ENCODE measurements at regions not wholly inside any gene's neighbourhood (a gene's known extent, or its start where the extent isn't known, plus 50 kb on each side); places are given as distances from the start of the nearest gene placed in this dataset.

GRCh38 chr2:222040333-222040732 is 258.5 kb downstream of the PAX3 start:
- Histone ChIP-seq H2AFZ (no peak overlapping the region), H3K4me2 (no peak overlapping the region), H3K79me2 (replicated peaks; ENCODE audit: insufficient read depth) (no peaks in the 10 kb centered on the region), H3K27me3 (ENCODE audit: insufficient read depth) (peaks cover 2% of the 10 kb centered on the region; the same call in 1 of the 2 replicates), H3K4me1 (ENCODE audit: insufficient read depth) (no peaks in the 10 kb centered on the region), H4K20me1 (replicated peaks; ENCODE audit: insufficient read depth) (0 out of 2 replicates have a peak, but pooled peaks cover 3% of the 10 kb centered on the region), H3K27ac (ENCODE audit: low read depth) (no peak overlapping the region), H3F3A (replicated peaks; ENCODE audit: low read depth) (no peaks in the 10 kb centered on the region), H3K4me3 (no peak overlapping the region), H3K36me3 (ENCODE audit: insufficient read depth) (no peaks in the 10 kb centered on the region), H3K9me2 (ENCODE audit: insufficient read depth) (no peaks in the 10 kb centered on the region)
- H3K27me3 Mint-ChIP-seq (ENCODE audit: insufficient read depth, low read depth, poor library complexity): no peaks in the 10 kb centered on the region
- H3K36me3 Mint-ChIP-seq (ENCODE audit: low read depth): no peaks in the 10 kb centered on the region
- TF ChIP-seq NANOG (IDR thresholded peaks at IDR 0.05; ENCODE audit: borderline replicate concordance) (no peak), ZNF331 (CRISPR knock-in tag; IDR thresholded peaks at IDR 0.05; ENCODE audit: low read depth) (no peak)
- TF ChIP-seq, protein P1, sequence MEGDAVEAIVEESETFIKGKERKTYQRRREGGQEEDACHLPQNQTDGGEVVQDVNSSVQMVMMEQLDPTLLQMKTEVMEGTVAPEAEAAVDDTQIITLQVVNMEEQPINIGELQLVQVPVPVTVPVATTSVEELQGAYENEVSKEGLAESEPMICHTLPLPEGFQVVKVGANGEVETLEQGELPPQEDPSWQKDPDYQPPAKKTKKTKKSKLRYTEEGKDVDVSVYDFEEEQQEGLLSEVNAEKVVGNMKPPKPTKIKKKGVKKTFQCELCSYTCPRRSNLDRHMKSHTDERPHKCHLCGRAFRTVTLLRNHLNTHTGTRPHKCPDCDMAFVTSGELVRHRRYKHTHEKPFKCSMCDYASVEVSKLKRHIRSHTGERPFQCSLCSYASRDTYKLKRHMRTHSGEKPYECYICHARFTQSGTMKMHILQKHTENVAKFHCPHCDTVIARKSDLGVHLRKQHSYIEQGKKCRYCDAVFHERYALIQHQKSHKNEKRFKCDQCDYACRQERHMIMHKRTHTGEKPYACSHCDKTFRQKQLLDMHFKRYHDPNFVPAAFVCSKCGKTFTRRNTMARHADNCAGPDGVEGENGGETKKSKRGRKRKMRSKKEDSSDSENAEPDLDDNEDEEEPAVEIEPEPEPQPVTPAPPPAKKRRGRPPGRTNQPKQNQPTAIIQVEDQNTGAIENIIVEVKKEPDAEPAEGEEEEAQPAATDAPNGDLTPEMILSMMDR (conservative IDR thresholded peaks at IDR 0.05; ENCODE audit: low read depth in 2 of 2): no peak
- DNase-seq (ENCODE audit: low spot score): no peak
- ATAC-seq: no peak
- H3K4me3 Mint-ChIP-seq: no peak overlapping the region
- H3K4me1 Mint-ChIP-seq: peaks cover 6% of the 10 kb centered on the region
- no peak overlapping the region for H3K27ac Mint-ChIP-seq
- no peaks in the 10 kb centered on the region for H3K9me3 Mint-ChIP-seq

GRCh38 chr2:222039821-222040220 is 259.0 kb downstream of the PAX3 start:
- H3K27ac Mint-ChIP-seq: no peak overlapping the region
- Histone ChIP-seq H3F3A (replicated peaks; ENCODE audit: low read depth) (no peaks in the 10 kb centered on the region), H3K4me3 (no peak overlapping the region), H3K27me3 (ENCODE audit: insufficient read depth) (peaks cover 2% of the 10 kb centered on the region; the same call in 1 of the 2 replicates), H3K79me2 (replicated peaks; ENCODE audit: insufficient read depth) (no peaks in the 10 kb centered on the region), H2AFZ (no peak overlapping the region), H3K36me3 (ENCODE audit: insufficient read depth) (no peaks in the 10 kb centered on the region), H3K27ac (ENCODE audit: low read depth) (no peak overlapping the region), H3K4me1 (ENCODE audit: insufficient read depth) (no peaks in the 10 kb centered on the region), H3K4me2 (no peak overlapping the region), H4K20me1 (replicated peaks; ENCODE audit: insufficient read depth) (0 out of 2 replicates have a peak, but pooled peaks cover 3% of the 10 kb centered on the region), H3K9me2 (ENCODE audit: insufficient read depth) (no peaks in the 10 kb centered on the region)
- H3K4me1 Mint-ChIP-seq: peaks cover 6% of the 10 kb centered on the region
- no peaks in the 10 kb centered on the region for H3K27me3 Mint-ChIP-seq (ENCODE audit: insufficient read depth, low read depth, poor library complexity)
- DNase-seq (ENCODE audit: low spot score): no peak
- H3K4me3 Mint-ChIP-seq: no peak overlapping the region
- H3K9me3 Mint-ChIP-seq: no peaks in the 10 kb centered on the region
- no peaks in the 10 kb centered on the region for H3K36me3 Mint-ChIP-seq (ENCODE audit: low read depth)
- ATAC-seq: no peak
- TF ChIP-seq ZNF114 (CRISPR knock-in tag; IDR thresholded peaks at IDR 0.05): no peak
- TF ChIP-seq, protein P2, sequence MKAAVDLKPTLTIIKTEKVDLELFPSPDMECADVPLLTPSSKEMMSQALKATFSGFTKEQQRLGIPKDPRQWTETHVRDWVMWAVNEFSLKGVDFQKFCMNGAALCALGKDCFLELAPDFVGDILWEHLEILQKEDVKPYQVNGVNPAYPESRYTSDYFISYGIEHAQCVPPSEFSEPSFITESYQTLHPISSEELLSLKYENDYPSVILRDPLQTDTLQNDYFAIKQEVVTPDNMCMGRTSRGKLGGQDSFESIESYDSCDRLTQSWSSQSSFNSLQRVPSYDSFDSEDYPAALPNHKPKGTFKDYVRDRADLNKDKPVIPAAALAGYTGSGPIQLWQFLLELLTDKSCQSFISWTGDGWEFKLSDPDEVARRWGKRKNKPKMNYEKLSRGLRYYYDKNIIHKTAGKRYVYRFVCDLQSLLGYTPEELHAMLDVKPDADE (IDR thresholded peaks at IDR 0.05): no peak
- no peak for TF ChIP-seq REST (IDR thresholded peaks at IDR 0.05; ENCODE audit: unreplicated experiment)
- no peak for TF ChIP-seq CREB1 (CRISPR knock-in tag; IDR thresholded peaks at IDR 0.05; ENCODE audit: low read depth)
- no peak for TF ChIP-seq ZNF331 (CRISPR knock-in tag; IDR thresholded peaks at IDR 0.05; ENCODE audit: low read depth)
- TF ChIP-seq JUNB (IDR thresholded peaks at IDR 0.05; ENCODE audit: unreplicated experiment): no peak
- TF ChIP-seq, protein P1 (conservative IDR thresholded peaks at IDR 0.05; ENCODE audit: low read depth in 2 of 2): no peak
- no peak for TF ChIP-seq NANOG (IDR thresholded peaks at IDR 0.05; ENCODE audit: borderline replicate concordance)
- TF ChIP-seq EZH2phosphoT487 (IDR thresholded peaks at IDR 0.05; ENCODE audit: unreplicated experiment): no peak
- TF ChIP-seq STAT1 (IDR thresholded peaks at IDR 0.05; ENCODE audit: unreplicated experiment): no peak
